Neuronal stem cell (in vitro differentiated cells): ENCODE measurements at regions not wholly inside any gene's neighbourhood (a gene's known extent, or its start where the extent isn't known, plus 50 kb on each side); places are given as distances from the start of the nearest gene placed in this dataset.

Source experiments
- DNase-seq: peaks from one replicate; pipeline ENCODE4 v3.0.0-alpha.2; 2013; ENCODE audit warnings: low spot score
- H2AFZ ChIP-seq: one replicate; pipeline ENCODE4 v1.6.1; 2013; ENCODE audit warnings: mild to moderate bottlenecking, low read length, inconsistent platforms
- H2AK5ac ChIP-seq: 2 replicates; pipeline ENCODE4 v1.6.1; 2013; ENCODE audit warnings: low read depth, mild to moderate bottlenecking, inconsistent platforms, low read length, moderate library complexity, mixed read lengths
- H2BK120ac ChIP-seq: 2 replicates; pipeline ENCODE4 v1.6.1; 2013; ENCODE audit warnings: low read depth, mild to moderate bottlenecking, inconsistent platforms, low read length, moderate library complexity, mixed read lengths
- H2BK12ac ChIP-seq: one replicate; pipeline ENCODE4 v1.6.1; 2013; ENCODE audit warnings: low read length, inconsistent platforms
- H2BK15ac ChIP-seq: 2 replicates; pipeline ENCODE4 v1.6.1; 2013; ENCODE audit warnings: mild to moderate bottlenecking, low read length, inconsistent platforms, mixed read lengths
- H2BK5ac ChIP-seq: one replicate; pipeline ENCODE4 v1.6.1; 2013; ENCODE audit warnings: inconsistent platforms, mild to moderate bottlenecking, low read length, moderate library complexity
- H3K14ac ChIP-seq: one replicate; pipeline ENCODE4 v1.6.1; 2013; ENCODE audit warnings: low read length, inconsistent platforms
- H3K18ac ChIP-seq: 2 replicates; pipeline ENCODE4 v1.6.1; 2013; ENCODE audit warnings: low read length, inconsistent platforms
- H3K23ac ChIP-seq: 2 replicates; pipeline ENCODE4 v1.6.1; 2013; ENCODE audit warnings: low read depth, mild to moderate bottlenecking, mixed read lengths, low read length, inconsistent platforms; ENCODE audit not compliant: poor library complexity
- H3K27ac ChIP-seq: replicated peaks from 3 replicates; pipeline ENCODE4 v1.5.1; 2013; ENCODE audit warnings: low read length, inconsistent platforms
- H3K27me3 ChIP-seq, 3 experiments: 2 replicates each; pipeline ENCODE4 v1.6.1; 2013; ENCODE audit warnings: low read length in 3 of 3, mild to moderate bottlenecking in 2 of 3, inconsistent platforms in 1 of 3, low read depth in 1 of 3, mixed read lengths in 1 of 3, moderate library complexity in 1 of 3; ENCODE audit not compliant: control insufficient read depth in 3 of 3, insufficient read depth in 3 of 3
- H3K36me3 ChIP-seq, 2 donors: replicated peaks in 1 of 2; 2 replicates each; pipeline ENCODE4 v1.6.1; 2013; ENCODE audit warnings: low read length in 2 of 2; ENCODE audit not compliant: control insufficient read depth in 2 of 2, insufficient read depth in 2 of 2
- H3K4ac ChIP-seq: 2 replicates; pipeline ENCODE4 v1.6.1; 2013; ENCODE audit warnings: inconsistent platforms, mild to moderate bottlenecking, low read length, moderate library complexity
- H3K4me1 ChIP-seq, 2 donors: 1 replicate in 1 of 2; 2 replicates in 1 of 2; pipeline ENCODE4 v1.6.1; 2013; ENCODE audit warnings: low read length in 2 of 2, low read depth in 1 of 2; ENCODE audit not compliant: control insufficient read depth in 2 of 2, insufficient read depth in 1 of 2
- H3K4me2 ChIP-seq: one replicate; pipeline ENCODE4 v1.6.1; 2013; ENCODE audit warnings: mild to moderate bottlenecking, low read length, inconsistent platforms; ENCODE audit not compliant: insufficient read depth, poor library complexity, severe bottlenecking
- H3K4me3 ChIP-seq, 2 donors: 2 replicates each; pipeline ENCODE4 v1.5.1; 2013; ENCODE audit warnings: low read length in 2 of 2, mild to moderate bottlenecking in 2 of 2, inconsistent platforms in 1 of 2, moderate library complexity in 1 of 2
- H3K79me1 ChIP-seq: one replicate; pipeline ENCODE4 v1.6.1; 2013; ENCODE audit warnings: low read depth, mild to moderate bottlenecking, inconsistent platforms, low read length, moderate library complexity
- H3K9ac ChIP-seq: one replicate; pipeline ENCODE4 v1.6.1; 2013; ENCODE audit warnings: mild to moderate bottlenecking, low read depth, low read length, inconsistent platforms; ENCODE audit not compliant: poor library complexity
- H3K9me3 ChIP-seq, 2 donors: replicated peaks in 1 of 2; 2 replicates each; pipeline versions ENCODE3 to v1.6.1; 2013; ENCODE audit warnings: low read length in 2 of 2, mild to moderate bottlenecking in 2 of 2, inconsistent platforms in 1 of 2, low read depth in 1 of 2, mixed read lengths in 1 of 2, moderate library complexity in 1 of 2; ENCODE audit not compliant: control insufficient read depth in 2 of 2, insufficient read depth in 1 of 2
- H4K8ac ChIP-seq: one replicate; pipeline ENCODE4 v1.6.1; 2013; ENCODE audit warnings: low read depth, mild to moderate bottlenecking, inconsistent platforms, low read length, moderate library complexity
- H4K91ac ChIP-seq: one replicate; pipeline ENCODE4 v1.6.1; 2013; ENCODE audit warnings: low read length, low read depth, mild to moderate bottlenecking, inconsistent platforms; ENCODE audit not compliant: poor library complexity
- WGBS, 2 donors: extraction: QIAGEN DNeasy Blood & Tissue Kit; methylation state at CpG; one replicate each; pipeline ENCODE4 v1.1.7; 2013; ENCODE audit warnings: missing lambda C conversion rate in 2 of 2, mixed read lengths in 1 of 2; ENCODE audit not compliant: insufficient read length in 2 of 2, insufficient replicate concordance in 1 of 2; ENCODE audit errors: extremely low coverage in 2 of 2; 5-methylcytosine and 5-hydroxymethylcytosine counted together

DNA sequence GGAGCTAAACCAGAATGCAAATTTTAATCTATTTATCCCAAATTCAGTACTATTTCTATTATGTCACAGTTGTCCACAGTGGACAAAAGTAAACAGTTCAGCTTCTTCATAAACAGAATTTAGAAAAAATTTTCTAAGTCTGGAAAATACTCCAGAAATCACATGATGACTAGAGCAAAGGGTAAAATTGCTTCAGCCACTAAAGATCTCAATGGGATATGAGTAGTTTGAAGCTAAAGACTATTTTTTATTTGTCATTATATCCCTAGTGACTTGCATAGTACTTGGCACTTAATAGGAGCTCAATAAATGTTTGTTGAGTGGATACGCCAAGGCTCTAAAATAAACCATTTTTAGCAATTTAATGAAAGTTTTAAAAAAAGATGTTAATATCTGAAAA, 354.3 kb upstream of the AGTR1 start:
- H3K79me1 ChIP-seq = no peaks in the 10 kb centered on the region
- H3K4me1 ChIP-seq = no peaks in the 10 kb centered on the region
- H3K23ac ChIP-seq = no peak overlapping the region
- no peak overlapping the region for H2BK15ac ChIP-seq
- no peaks in the 10 kb centered on the region for H3K9me3 ChIP-seq
- H4K8ac ChIP-seq = no peak overlapping the region
- H3K27me3 ChIP-seq = no peaks in the 10 kb centered on the region
- no peaks in the 10 kb centered on the region for H3K36me3 ChIP-seq
- H3K4me3 ChIP-seq = no peak overlapping the region
- H2AFZ ChIP-seq = no peak overlapping the region
- H2BK5ac ChIP-seq = no peak overlapping the region
- no peak overlapping the region for H2AK5ac ChIP-seq
- H2BK12ac ChIP-seq = no peak overlapping the region
- H2BK120ac ChIP-seq = no peak overlapping the region
- no peak overlapping the region for H4K91ac ChIP-seq
- no peak overlapping the region for H3K14ac ChIP-seq
- H3K27ac ChIP-seq = no peak overlapping the region
- WGBS, 2 donors = no CpG with 5 or more reads among the region's 1 CpG
- no peak overlapping the region for H3K4ac ChIP-seq
- DNase-seq = no peak
- no peak overlapping the region for H3K18ac ChIP-seq
- H3K9ac ChIP-seq = no peak overlapping the region
- H3K4me2 ChIP-seq = no peak overlapping the region

GRCh38 chr3:148344521-148344920, 353.2 kb upstream of the AGTR1 start:
- Histone ChIP-seq H3K4me1 (no peaks in the 10 kb centered on the region), H2BK12ac (no peak overlapping the region), H3K23ac (no peak overlapping the region), H2BK120ac (no peak overlapping the region), H3K79me1 (no peaks in the 10 kb centered on the region), H4K8ac (no peak overlapping the region), H3K4ac (no peak overlapping the region), H2BK5ac (no peak overlapping the region), H3K9me3 (no peaks in the 10 kb centered on the region), H3K18ac (no peak overlapping the region), H4K91ac (no peak overlapping the region), H3K27me3 (no peaks in the 10 kb centered on the region), H2AFZ (no peak overlapping the region), H3K4me3 (no peak overlapping the region), H2AK5ac (no peak overlapping the region), H3K4me2 (no peak overlapping the region), H3K14ac (no peak overlapping the region), H2BK15ac (no peak overlapping the region), H3K27ac (no peak overlapping the region), H3K36me3 (no peaks in the 10 kb centered on the region), H3K9ac (no peak overlapping the region)
- no CpG with 5 or more reads among the region's 1 CpG for WGBS, 2 donors
- no peak for DNase-seq

DNA sequence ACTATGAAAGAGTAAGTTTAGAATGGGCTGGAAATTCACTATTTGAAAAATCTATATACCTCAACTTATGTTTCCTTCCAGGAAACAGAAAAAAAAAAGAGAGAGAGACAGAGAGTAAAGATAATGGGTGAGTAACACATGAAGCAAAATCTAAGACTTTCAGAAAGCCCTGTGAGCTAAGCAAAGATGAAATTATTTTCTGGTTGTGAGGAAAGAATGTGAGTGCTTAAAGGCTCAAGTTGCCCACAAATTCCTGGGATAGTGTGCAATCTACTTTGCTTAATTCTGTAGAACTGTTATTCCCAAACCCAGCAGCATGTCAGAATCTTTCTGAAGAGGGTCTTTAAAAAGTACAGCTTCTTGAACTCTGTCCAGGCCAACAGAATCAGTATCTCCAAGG, 337.7 kb upstream of the AGTR1 start:
- no peak overlapping the region for H2BK5ac ChIP-seq
- H2BK15ac ChIP-seq = no peak overlapping the region
- no peak overlapping the region for H3K4me3 ChIP-seq
- no peak overlapping the region for H4K91ac ChIP-seq
- H3K23ac ChIP-seq = no peak overlapping the region
- DNase-seq = no peak
- H2AK5ac ChIP-seq = no peak overlapping the region
- no peak overlapping the region for H3K4ac ChIP-seq
- H3K9me3 ChIP-seq = peaks cover 0 to 15% of the 10 kb centered on the region in 2 donors
- H3K27ac ChIP-seq = no peak overlapping the region
- H3K36me3 ChIP-seq = no peaks in the 10 kb centered on the region
- no peaks in the 10 kb centered on the region for H3K79me1 ChIP-seq
- no peaks in the 10 kb centered on the region for H3K4me1 ChIP-seq
- H4K8ac ChIP-seq = no peak overlapping the region
- H3K4me2 ChIP-seq = no peak overlapping the region
- H3K9ac ChIP-seq = no peak overlapping the region
- H3K14ac ChIP-seq = no peak overlapping the region
- no peaks in the 10 kb centered on the region for H3K27me3 ChIP-seq
- H3K18ac ChIP-seq = no peak overlapping the region
- H2AFZ ChIP-seq = no peak overlapping the region
- H2BK120ac ChIP-seq = no peak overlapping the region
- no peak overlapping the region for H2BK12ac ChIP-seq

- no peaks in the 10 kb centered on the region for H3K4me1 ChIP-seq
- H3K27me3 ChIP-seq = no peaks in the 10 kb centered on the region
- H3K4ac ChIP-seq = no peak overlapping the region
- WGBS, 2 donors = no CpG with 5 or more reads among the region's 7 CpGs
- H3K9me3 ChIP-seq = peaks cover 0 to 15% of the 10 kb centered on the region in 2 donors
- no peak overlapping the region for H2AFZ ChIP-seq
- H3K4me3 ChIP-seq = no peak overlapping the region
- H3K4me2 ChIP-seq = no peak overlapping the region
- H4K8ac ChIP-seq = no peak overlapping the region
- no peak overlapping the region for H3K27ac ChIP-seq
- no peak overlapping the region for H3K9ac ChIP-seq
- H3K23ac ChIP-seq = no peak overlapping the region
- H3K18ac ChIP-seq = no peak overlapping the region
- no peaks in the 10 kb centered on the region for H3K36me3 ChIP-seq
- H2BK15ac ChIP-seq = no peak overlapping the region
- H2AK5ac ChIP-seq = no peak overlapping the region
- no peak overlapping the region for H2BK12ac ChIP-seq
- DNase-seq = no peak
- H3K79me1 ChIP-seq = no peaks in the 10 kb centered on the region
- H4K91ac ChIP-seq = no peak overlapping the region
- no peak overlapping the region for H2BK120ac ChIP-seq
- H3K14ac ChIP-seq = no peak overlapping the region
- H2BK5ac ChIP-seq = no peak overlapping the region
Observed at GRCh38 chr3:148366743-148367410, 330.8 kb upstream of the AGTR1 start.
